GM12878 (cell line): ENCODE measurements at regions not wholly inside any gene's neighbourhood (a gene's known extent, or its start where the extent isn't known, plus 50 kb on each side); places are given as distances from the start of the nearest gene placed in this dataset.

Source experiments
- ATAC-seq: fragments of 200-7000 bp; cut with Tn5 transposase; 3 replicates; pipeline ENCODE4 v1.9.1; 2020; ENCODE audit warnings: mild to moderate bottlenecking, moderate library complexity
- BruUV-seq: library from RNA; stranded (reverse); fragments of 400-500 nt; replicated peaks from 2 replicates; lab custom pipeline; 2021; lab: Mats Ljungman, UMichigan
- CTCF ChIA-PET: fragments of 300-600 bp; sonication (Branson Sonifier 250); formaldehyde crosslinking; extraction: SDS; loops from one replicate; lab custom pipeline; 2021; ENCODE audit warnings: inconsistent platforms; lab: Yijun Ruan, JAX
- POLR2A ChIA-PET: fragments of 350-600 bp; formaldehyde crosslinking; extraction: SDS; loops from one replicate; lab custom pipeline; 2021; ENCODE audit warnings: inconsistent platforms; lab: Charles Lee
- RAD21 ChIA-PET: fragments of 300-600 bp; sonication (Branson Sonifier 250); formaldehyde crosslinking; loops from one replicate; lab custom pipeline; 2023; ENCODE audit warnings: antibody characterized with exemption; ENCODE audit not compliant: unreplicated experiment; lab: Charles Lee
- SMC1A ChIA-PET: fragments of 300-600 bp; sonication (Branson Sonifier 250); formaldehyde crosslinking; loops from one replicate; lab custom pipeline; 2023; ENCODE audit not compliant: unreplicated experiment, uncharacterized antibody; lab: Charles Lee
- DNase-seq: peaks from one replicate; pipeline ENCODE4 v3.0.0-alpha.2; 2011; ENCODE audit warnings: low read depth, low spot score
- FAIRE-seq: peaks from 3 replicates; lab custom pipeline; 2011; peaks lifted over from hg19 to GRCh38; lab: Jason Lieb, UNC
- H2AFZ ChIP-seq: 2 replicates; pipeline ENCODE4 v1.6.0; 2011; ENCODE audit warnings: low read depth, low read length, control low read depth; ENCODE audit not compliant: control insufficient read depth
- H3K27ac ChIP-seq: 2 replicates; pipeline ENCODE4 v1.5.1; 2011; ENCODE audit warnings: control low read depth; ENCODE audit not compliant: control insufficient read depth, insufficient read depth
- H3K27me3 ChIP-seq, 2 experiments: replicated peaks in 1 of 2; 2 replicates each; pipeline versions ENCODE4 v1.6.0 to v1.6.1; 2011; ENCODE audit warnings: low read length in 1 of 2; ENCODE audit not compliant: control insufficient read depth in 2 of 2, insufficient read depth in 2 of 2
- H3K36me3 ChIP-seq, 2 experiments: 2 replicates each; pipeline ENCODE4 v1.5.1; 2011; ENCODE audit warnings: low read length in 1 of 2; ENCODE audit not compliant: control insufficient read depth in 2 of 2, insufficient read depth in 2 of 2
- H3K4me1 ChIP-seq: 2 replicates; pipeline ENCODE4 v1.6.1; 2011; ENCODE audit warnings: mild to moderate bottlenecking, low read length, moderate library complexity, mixed read lengths; ENCODE audit not compliant: control insufficient read depth, insufficient read depth
- H3K4me2 ChIP-seq: 2 replicates; pipeline ENCODE4 v1.6.0; 2011; ENCODE audit warnings: control low read depth; ENCODE audit not compliant: control insufficient read depth, insufficient read depth
- H3K4me3 ChIP-seq: fragments of 200-600 bp; sonication (generic); 2 replicates; pipeline ENCODE4 v1.5.1; 2016
- H3K79me2 ChIP-seq: 2 replicates; pipeline ENCODE4 v1.6.0; 2011; ENCODE audit warnings: low read length; ENCODE audit not compliant: control insufficient read depth, insufficient read depth
- H3K9ac ChIP-seq: 2 replicates; pipeline ENCODE4 v1.8.0; 2011; ENCODE audit warnings: low read length, control low read depth, mixed read lengths; ENCODE audit not compliant: control insufficient read depth, insufficient read depth
- H3K9me3 ChIP-seq: replicated peaks from 3 replicates; pipeline ENCODE4 v1.5.1; 2011; ENCODE audit warnings: mild to moderate bottlenecking, low read length; ENCODE audit not compliant: control insufficient read depth, insufficient read depth
- H4K20me1 ChIP-seq: 2 replicates; pipeline ENCODE4 v1.6.0; 2011; ENCODE audit not compliant: control insufficient read depth, insufficient read depth
- BACH1 ChIP-seq: fragments of 450-650 bp; IDR thresholded peaks from 2 replicates; pipeline ENCODE4 v1.6.1; 2017; ENCODE audit warnings: mild to moderate bottlenecking, borderline replicate concordance
- CREB1 ChIP-seq: IDR thresholded peaks from 2 replicates; pipeline ENCODE4 v1.6.1; 2012; ENCODE audit warnings: low read depth, mild to moderate bottlenecking, inconsistent platforms
- CREM ChIP-seq: IDR thresholded peaks from 2 replicates; pipeline ENCODE4 v1.6.1; 2014; ENCODE audit warnings: antibody characterized with exemption, low read depth
- IRF4 ChIP-seq: IDR thresholded peaks from 2 replicates; pipeline ENCODE4 v1.6.1; 2011; ENCODE audit warnings: low read depth, low read length
- RAD21 ChIP-seq: IDR thresholded peaks from 2 replicates; pipeline ENCODE4 v1.6.1; 2011; ENCODE audit warnings: mild to moderate bottlenecking, low read depth, low read length, moderate library complexity; ENCODE audit not compliant: insufficient read depth
- RELA ChIP-seq: fragments of 450-650 bp; IDR thresholded peaks from 2 replicates; pipeline ENCODE4 v1.8.0; 2014; ENCODE audit warnings: borderline replicate concordance; ENCODE audit not compliant: partially characterized antibody
- WRNIP1 ChIP-seq: IDR thresholded peaks from 2 replicates; pipeline ENCODE4 v1.6.1; 2011; ENCODE audit warnings: low read depth, low read length, improper control_type of control experiment, borderline replicate concordance
- YBX1 ChIP-seq: fragments of 450-650 bp; IDR thresholded peaks from 2 replicates; pipeline ENCODE4 v1.6.1; 2016; ENCODE audit warnings: antibody characterized with exemption
- ZNF217 ChIP-seq: fragments of 450-650 bp; IDR thresholded peaks from 2 replicates; pipeline ENCODE4 v1.6.1; 2017; ENCODE audit warnings: antibody characterized with exemption, mild to moderate bottlenecking
- WGBS: methylation state at CpG from one replicate; pipeline ENCODE4 v1.1.6; 2016; ENCODE audit warnings: low lambda C conversion rate; ENCODE audit not compliant: insufficient replicate concordance, insufficient coverage; ENCODE audit errors: missing lambda C conversion rate; 5-methylcytosine and 5-hydroxymethylcytosine counted together
- in situ Hi-C: fragments of 300-500 bp; cut with MboI; formaldehyde crosslinking; loops from 9 replicates; pipeline ENCODE4 v1.14.3; 2018; ENCODE audit warnings: mixed read lengths
- intact Hi-C: fragments of 100-400 bp; cut with micrococcal nuclease; formaldehyde crosslinking; loops from one replicate; pipeline ENCODE4 v1.14.2; 2022; ENCODE audit not compliant: unreplicated experiment
- TF ChIP-seq, protein P1 (sequence below): fragments of 450-650 bp; IDR thresholded peaks from 2 replicates; pipeline ENCODE4 v1.6.1; 2014; ENCODE audit warnings: mild to moderate bottlenecking
- TF ChIP-seq, protein P2 (sequence below): IDR thresholded peaks from 2 replicates; pipeline ENCODE4 v1.6.1; 2011; ENCODE audit warnings: mild to moderate bottlenecking, low read depth, low read length, moderate library complexity; ENCODE audit not compliant: insufficient replicate concordance
- TF ChIP-seq, protein P3 (sequence below): fragments of 450-650 bp; IDR thresholded peaks from 2 replicates; pipeline ENCODE4 v1.6.1; 2016; ENCODE audit warnings: mild to moderate bottlenecking
- TF ChIP-seq, protein P4 (sequence below): fragments of 450-650 bp; formaldehyde crosslinking; IDR thresholded peaks from 2 replicates; pipeline ENCODE4 v1.4.0; 2020; ENCODE audit warnings: mild to moderate bottlenecking, moderate library complexity

DNA sequence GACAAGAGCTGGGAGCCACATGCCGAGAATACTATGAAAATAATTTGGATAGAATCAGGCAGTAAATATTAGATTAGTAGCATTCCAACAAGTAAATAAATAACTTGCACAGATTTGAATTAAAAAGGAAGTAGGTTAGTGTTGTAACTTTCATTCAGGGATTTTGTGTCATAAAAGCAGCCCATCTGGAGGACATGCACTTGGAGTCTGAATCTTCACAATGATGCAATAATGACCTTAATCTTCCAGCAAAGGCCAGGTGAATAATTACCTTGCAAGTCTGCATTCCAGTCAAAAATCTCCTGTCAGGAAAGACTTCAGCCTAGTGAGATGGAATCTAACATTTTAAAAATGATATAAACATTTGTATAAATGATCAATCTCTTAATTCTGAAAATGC is 518.1 kb downstream of the KCNJ2 start:
- no peak overlapping the region for H3K4me3 ChIP-seq
- DNase-seq: no peak
- H3K79me2 ChIP-seq: no peaks in the 10 kb centered on the region
- no peak for ATAC-seq
- ChIA-PET RAD21 (no interaction called here), SMC1A (no interaction called here), POLR2A (no interaction called here), CTCF (no interaction called here)
- no peak overlapping the region for H3K27ac ChIP-seq
- no TSS peak for BruUV-seq
- no peaks in the 10 kb centered on the region for H3K36me3 ChIP-seq
- H3K4me2 ChIP-seq: no peak overlapping the region
- no peak overlapping the region for H2AFZ ChIP-seq
- no peak overlapping the region for H3K9ac ChIP-seq
- H3K27me3 ChIP-seq: no peaks in the 10 kb centered on the region
- 0% methylated on average over 1 of the region's 1 CpG for WGBS
- H3K4me1 ChIP-seq: no peaks in the 10 kb centered on the region
- TF ChIP-seq, protein P1, sequence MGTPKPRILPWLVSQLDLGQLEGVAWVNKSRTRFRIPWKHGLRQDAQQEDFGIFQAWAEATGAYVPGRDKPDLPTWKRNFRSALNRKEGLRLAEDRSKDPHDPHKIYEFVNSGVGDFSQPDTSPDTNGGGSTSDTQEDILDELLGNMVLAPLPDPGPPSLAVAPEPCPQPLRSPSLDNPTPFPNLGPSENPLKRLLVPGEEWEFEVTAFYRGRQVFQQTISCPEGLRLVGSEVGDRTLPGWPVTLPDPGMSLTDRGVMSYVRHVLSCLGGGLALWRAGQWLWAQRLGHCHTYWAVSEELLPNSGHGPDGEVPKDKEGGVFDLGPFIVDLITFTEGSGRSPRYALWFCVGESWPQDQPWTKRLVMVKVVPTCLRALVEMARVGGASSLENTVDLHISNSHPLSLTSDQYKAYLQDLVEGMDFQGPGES: no peak
- TF ChIP-seq CREB1: no peak
- TF ChIP-seq YBX1: no peak
- TF ChIP-seq, protein P2, sequence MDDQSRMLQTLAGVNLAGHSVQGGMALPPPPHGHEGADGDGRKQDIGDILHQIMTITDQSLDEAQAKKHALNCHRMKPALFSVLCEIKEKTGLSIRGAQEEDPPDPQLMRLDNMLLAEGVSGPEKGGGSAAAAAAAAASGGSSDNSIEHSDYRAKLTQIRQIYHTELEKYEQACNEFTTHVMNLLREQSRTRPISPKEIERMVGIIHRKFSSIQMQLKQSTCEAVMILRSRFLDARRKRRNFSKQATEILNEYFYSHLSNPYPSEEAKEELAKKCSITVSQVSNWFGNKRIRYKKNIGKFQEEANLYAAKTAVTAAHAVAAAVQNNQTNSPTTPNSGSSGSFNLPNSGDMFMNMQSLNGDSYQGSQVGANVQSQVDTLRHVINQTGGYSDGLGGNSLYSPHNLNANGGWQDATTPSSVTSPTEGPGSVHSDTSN: no peak
- TF ChIP-seq RAD21: no peak
- no peak for TF ChIP-seq IRF4
- no peaks in the 10 kb centered on the region for H4K20me1 ChIP-seq
- no peak for FAIRE-seq
- intact Hi-C loops: no loop called here
- in situ Hi-C loops: no loop called here
- H3K9me3 ChIP-seq: no peaks in the 10 kb centered on the region

- FAIRE-seq (no peak), ATAC-seq (no peak), DNase-seq (no peak)
- intact Hi-C loops: no loop called here
- Histone ChIP-seq H3K4me3 (no peak overlapping the region), H3K4me2 (no peak overlapping the region), H3K79me2 (no peaks in the 10 kb centered on the region), H2AFZ (no peak overlapping the region), H3K36me3 (no peaks in the 10 kb centered on the region), H3K27ac (no peak overlapping the region), H3K4me1 (no peaks in the 10 kb centered on the region), H3K27me3 (no peaks in the 10 kb centered on the region), H3K9me3 (no peaks in the 10 kb centered on the region), H3K9ac (no peak overlapping the region), H4K20me1 (no peaks in the 10 kb centered on the region)
- 17% methylated on average over 2 of the region's 2 CpGs for WGBS
- ChIA-PET RAD21 (no interaction called here), CTCF (no interaction called here), SMC1A (interaction anchor here (0.7 kb wide), 1 partner anchor 909 kb away, joined by 3 read pairs; no protein-coding TSS in a partner anchor), POLR2A (no interaction called here)
- in situ Hi-C loops: no loop called here
- no TSS peak for BruUV-seq
- TF ChIP-seq, protein P3, sequence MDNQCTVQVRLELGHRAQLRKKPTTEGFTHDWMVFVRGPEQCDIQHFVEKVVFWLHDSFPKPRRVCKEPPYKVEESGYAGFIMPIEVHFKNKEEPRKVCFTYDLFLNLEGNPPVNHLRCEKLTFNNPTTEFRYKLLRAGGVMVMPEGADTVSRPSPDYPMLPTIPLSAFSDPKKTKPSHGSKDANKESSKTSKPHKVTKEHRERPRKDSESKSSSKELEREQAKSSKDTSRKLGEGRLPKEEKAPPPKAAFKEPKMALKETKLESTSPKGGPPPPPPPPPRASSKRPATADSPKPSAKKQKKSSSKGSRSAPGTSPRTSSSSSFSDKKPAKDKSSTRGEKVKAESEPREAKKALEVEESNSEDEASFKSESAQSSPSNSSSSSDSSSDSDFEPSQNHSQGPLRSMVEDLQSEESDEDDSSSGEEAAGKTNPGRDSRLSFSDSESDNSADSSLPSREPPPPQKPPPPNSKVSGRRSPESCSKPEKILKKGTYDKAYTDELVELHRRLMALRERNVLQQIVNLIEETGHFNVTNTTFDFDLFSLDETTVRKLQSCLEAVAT: no peak
- no peak for TF ChIP-seq CREM
- no peak for TF ChIP-seq RELA
- TF ChIP-seq, protein P4, sequence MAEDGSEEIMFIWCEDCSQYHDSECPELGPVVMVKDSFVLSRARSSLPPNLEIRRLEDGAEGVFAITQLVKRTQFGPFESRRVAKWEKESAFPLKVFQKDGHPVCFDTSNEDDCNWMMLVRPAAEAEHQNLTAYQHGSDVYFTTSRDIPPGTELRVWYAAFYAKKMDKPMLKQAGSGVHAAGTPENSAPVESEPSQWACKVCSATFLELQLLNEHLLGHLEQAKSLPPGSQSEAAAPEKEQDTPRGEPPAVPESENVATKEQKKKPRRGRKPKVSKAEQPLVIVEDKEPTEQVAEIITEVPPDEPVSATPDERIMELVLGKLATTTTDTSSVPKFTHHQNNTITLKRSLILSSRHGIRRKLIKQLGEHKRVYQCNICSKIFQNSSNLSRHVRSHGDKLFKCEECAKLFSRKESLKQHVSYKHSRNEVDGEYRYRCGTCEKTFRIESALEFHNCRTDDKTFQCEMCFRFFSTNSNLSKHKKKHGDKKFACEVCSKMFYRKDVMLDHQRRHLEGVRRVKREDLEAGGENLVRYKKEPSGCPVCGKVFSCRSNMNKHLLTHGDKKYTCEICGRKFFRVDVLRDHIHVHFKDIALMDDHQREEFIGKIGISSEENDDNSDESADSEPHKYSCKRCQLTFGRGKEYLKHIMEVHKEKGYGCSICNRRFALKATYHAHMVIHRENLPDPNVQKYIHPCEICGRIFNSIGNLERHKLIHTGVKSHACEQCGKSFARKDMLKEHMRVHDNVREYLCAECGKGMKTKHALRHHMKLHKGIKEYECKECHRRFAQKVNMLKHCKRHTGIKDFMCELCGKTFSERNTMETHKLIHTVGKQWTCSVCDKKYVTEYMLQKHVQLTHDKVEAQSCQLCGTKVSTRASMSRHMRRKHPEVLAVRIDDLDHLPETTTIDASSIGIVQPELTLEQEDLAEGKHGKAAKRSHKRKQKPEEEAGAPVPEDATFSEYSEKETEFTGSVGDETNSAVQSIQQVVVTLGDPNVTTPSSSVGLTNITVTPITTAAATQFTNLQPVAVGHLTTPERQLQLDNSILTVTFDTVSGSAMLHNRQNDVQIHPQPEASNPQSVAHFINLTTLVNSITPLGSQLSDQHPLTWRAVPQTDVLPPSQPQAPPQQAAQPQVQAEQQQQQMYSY (CRISPR knock-in tag): no peak
- TF ChIP-seq ZNF217: no peak
- no peak for TF ChIP-seq BACH1
- TF ChIP-seq WRNIP1: no peak
Measured at GRCh38 chr17:70691150-70691549, 521.8 kb downstream of the KCNJ2 start.
